T-helper 2 cell treated with Interferon-gamma antibody and Interleukin-4, amounts not matched to agents 100 ng/mL and 5 ng/mL, for 36 hours (primary cell): ENCODE measurements at regions not wholly inside any gene's neighbourhood (a gene's known extent, or its start where the extent isn't known, plus 50 kb on each side); places are given as distances from the start of the nearest gene placed in this dataset.
"Not testable (repeated sequence)": the region's sequence is repeated elsewhere in the genome, so short reads cannot be mapped to it uniquely, and the experiment has no call there.

ENCODE experiments used
- intact Hi-C: fragments of 100-400 bp; cut with micrococcal nuclease; formaldehyde crosslinking; loops from one replicate; pipeline ENCODE4 v1.15.1; 2023

DNA sequence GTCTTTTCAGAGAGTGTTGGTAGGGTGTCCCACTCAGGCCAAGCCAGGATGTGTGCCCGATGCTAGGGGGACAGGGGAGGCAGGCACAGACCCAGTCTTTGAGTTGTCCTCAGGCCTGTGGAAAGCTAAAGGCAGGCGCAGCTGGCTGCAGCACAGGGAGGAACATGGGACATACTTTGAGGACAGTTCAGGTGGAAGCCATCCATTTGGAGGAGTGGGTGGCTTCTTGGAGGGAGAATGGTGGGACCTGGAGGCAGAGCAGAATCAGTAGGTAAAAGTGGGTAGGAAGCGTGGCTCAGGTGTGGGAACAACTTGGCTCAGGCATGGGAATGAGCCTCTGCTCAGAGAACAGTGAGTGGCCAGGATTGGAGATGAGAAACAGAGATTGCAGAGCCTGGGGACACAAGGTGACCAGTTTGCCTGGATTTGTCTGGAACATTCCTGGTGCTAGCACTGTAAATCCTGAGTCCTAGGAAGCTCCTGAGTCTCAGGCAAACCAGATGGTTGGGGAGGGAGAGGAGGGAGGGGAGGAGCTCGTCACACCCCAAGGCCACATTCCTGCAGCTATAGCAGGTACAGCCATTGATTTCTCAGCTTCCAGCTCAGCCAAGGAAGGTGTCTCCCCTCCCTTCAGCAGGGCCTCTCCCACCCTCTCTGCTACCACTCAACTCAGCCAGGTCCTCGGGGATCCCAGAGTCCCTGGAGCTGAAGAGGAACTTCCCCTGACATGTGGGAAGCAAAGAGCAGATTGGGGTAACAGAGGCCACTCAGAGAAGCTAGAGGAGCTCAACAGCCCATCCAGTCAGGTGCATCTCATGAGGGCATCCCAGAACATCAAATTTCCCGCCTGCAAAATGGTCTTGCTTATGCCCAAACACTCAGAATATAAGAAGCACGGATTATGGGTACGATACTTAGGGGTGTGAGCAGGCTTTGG is 65.2 kb upstream of the TINAGL1 start:
- intact Hi-C loops: no loop called here

DNA sequence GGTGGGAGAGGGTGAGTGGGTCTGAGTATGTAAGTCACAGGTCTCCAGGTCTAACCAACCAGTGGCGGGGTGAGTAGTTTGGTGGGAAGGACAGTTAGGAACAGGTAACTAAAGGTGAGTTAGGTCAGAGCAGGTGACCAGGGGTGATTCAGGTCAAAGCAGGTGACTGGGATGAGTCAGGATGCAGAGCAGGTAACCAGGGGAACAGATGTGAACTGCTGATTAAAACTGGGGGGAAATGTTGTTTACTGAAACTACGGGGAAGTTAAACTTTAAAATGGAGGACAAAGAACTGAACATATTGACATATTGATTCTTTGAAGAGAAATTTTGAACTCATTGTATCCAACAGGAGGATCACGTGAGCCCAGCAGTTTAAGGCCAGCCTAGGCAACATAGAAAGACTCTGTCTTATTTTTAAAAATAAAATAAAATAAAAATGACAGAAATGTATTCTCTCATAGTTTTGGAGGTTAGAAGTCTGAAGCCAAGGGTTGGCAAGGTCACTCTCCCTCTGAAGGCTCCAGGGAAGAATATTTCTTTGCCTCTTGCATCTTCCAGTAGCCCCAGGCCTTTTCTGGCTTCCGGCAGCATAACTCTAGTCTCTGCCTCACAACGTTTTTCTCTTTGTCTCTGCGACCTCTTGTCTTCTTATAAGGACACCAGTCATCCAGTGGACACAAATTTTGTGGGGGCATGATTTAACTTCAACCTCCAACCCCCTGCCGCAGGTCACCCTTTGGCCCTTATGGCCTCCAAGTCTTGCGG is 64.3 kb upstream of the TINAGL1 start:
- intact Hi-C loops: no loop called here

DNA sequence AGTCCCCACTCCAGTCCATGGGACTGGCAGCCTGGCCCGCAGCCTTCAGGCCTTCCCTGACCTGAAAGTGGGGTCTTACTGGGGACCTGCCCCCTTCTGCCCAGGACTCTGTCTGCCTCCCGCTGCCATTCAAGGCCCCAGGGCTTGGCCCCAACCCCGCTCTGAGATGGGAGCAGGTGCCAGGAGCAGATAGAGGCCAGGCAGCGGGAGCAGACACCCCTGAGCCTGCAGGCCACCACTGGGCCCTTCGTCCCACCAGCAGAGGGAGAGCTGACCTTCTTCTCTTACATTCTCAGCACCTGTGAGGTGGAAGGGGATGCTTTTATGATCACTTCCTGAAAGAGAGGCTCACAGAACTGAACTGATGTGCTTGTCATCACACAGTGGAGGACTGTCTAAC is 62.2 kb upstream of the TINAGL1 start:
- intact Hi-C loops: no loop called here

- intact Hi-C loops: no loop called here
These were observed 61.1 kb upstream of the TINAGL1 start for GRCh38 chr1:31515056-31515775.

DNA sequence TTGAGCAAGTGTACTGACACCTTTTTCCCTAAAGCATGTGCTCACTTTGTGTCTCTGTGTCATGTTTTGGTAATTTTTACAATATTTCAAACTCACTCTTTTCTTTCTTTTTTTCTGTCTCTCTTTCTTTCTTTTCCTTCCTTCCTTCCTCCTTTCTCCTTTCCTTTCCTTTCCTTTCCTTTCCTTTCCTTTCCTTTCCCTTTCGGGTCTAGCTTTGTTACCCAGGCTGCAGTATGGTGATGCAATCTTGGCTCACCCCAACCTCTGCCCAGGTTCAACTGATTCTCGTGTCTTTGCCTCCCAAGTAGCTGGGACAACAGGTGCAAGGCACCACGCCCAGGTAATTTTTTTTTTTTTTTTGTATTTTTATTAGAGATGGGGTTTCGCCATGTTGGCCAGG is 60.4 kb upstream of the TINAGL1 start:
- intact Hi-C loops: no loop called here

DNA sequence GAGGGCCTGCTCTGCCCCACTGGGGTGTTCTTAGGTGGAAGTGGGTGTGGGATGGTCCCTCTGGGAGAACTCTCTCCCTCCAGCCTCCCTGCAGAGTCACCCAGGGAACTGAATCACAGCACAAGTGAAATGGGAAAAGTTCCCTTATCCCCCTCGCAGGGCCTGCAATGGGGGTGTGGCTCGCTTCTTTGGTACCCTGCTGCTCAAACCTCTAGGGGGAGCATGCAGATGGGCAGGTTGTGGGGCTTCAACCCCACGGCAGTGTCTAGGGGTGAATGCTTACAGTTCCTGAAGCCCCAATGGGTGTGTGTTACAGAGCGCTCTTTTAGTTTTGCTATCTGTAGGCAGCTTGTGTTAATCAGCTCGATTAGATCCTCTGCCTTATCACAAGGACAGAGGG is 59.0 kb upstream of the TINAGL1 start:
- intact Hi-C loops: no loop called here

DNA sequence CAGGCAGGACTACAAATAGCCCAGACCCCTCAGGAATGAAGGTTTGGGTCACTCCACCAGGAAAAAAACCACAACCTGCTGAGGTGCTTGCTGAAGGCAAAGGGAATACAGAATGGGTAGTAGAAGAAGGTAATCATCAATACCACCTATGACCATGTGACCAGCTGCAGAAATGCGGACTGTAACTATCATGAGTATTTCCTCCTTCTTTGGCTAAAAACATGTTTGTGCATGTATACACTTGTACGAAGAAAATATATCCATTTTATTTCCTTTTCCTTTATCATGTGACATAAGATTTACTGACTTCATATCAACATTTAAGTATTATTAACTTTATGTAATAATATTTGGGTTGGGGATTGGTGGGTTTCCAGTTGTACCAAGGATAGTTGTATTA is 58.3 kb upstream of the TINAGL1 start:
- intact Hi-C loops: not testable (repeated sequence)

DNA sequence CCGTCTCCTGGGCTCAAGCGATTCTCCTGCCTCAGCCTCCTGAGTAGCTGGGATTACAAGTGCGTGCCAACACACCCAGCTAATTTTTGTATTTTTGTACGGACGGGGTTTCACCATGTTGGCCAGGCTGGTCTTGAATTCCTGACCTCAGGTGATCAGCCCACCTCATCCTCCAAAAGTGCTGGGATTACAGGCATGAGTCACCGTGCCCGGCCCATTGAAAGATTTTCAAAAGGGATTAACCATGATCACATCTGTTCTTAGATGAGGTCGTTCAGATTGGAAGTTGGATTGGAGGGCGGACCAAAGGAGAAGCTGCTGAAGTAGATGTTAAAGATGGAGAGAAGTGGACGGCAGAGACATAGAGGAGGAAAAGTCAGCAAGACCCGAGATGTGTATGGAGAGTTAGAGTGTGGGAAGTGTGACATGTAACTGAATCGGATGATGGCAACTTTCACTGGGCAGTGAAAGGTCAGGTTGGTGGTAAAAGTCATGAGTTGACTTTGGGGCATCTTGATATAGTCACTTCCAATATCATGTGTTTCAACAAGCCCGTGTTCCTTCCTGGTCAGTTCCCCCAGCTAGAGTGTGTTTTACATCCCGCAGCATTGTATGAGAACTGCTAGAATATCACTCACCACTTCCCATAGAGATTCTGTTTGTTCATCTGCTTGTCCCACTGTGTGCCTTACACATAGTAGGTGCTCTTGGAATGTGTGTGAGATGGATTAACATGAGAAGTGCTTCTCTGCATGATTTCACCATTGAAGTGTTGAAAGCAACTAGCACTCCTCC is 54.4 kb upstream of the TINAGL1 start:
- intact Hi-C loops: no loop called here

DNA sequence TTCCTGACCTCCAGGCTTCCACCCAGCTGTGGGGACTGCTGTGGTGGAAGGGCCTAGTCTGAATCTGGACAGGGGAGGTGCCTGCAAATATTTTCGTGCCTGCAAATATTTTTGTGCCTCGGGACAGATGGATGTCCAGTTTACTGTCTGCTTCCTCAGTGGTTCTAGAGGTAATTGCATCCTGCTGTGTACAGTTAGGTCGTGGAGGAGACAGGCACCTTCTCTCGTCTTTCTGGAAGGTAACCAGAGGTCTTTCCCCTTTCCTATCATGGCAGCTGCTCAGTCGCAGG is 53.8 kb upstream of the TINAGL1 start:
- intact Hi-C loops: no loop called here

- intact Hi-C loops: no loop called here
These were observed 53.3 kb upstream of the TINAGL1 start for GRCh38 chr1:31523012-31523411.

DNA sequence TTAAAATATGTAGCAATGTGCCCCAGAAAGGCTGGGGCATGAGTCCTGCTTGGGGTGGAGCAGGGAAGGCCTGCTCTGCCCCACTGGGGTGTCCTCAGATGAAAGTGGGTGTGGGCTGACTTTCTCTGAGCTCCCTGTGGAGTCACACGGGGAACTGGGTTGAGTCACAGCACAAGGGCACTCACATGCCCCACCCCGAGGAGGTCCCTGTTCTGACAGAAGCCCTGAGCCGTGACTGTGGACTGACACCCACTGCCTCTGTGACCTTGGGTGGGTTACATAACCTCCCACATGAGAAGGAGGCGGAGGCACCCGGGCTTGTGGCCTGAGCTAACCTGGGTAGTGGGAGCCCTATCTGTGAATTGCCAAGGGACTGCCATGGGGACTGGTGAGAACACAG is 52.5 kb upstream of the TINAGL1 start:
- intact Hi-C loops: no loop called here

DNA sequence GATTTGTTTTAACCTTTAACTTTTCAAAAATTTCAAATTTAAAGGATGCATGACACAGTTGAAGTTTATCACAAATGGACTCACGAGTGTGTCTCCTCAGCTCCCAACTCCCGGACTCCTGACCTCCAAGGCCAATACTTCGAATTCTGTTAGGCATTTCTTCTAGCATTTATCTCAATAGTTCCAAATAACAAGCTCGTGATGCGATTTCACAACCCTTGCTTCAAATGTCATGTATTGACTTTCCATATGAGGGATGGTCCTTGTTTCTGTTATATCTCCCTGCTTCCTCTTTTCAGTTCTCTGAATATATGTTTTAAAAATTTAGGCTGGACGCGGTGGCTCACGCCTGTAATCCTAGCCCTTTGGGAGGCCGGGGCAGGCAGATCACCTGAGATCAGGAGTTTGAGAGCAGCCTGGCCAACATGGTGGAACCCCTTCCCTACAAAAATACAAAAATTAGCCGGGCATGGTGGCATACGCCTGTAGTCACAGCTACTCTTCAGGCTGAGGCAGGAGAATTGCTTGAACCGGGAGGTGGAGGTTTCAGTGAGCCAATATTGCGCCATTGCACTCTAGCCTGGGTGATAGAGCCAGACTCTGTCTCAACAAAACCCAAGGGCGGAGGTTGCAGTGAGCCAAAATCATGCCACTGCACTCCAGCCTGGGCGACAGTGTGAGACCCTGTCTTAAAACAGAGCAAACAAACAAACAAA is 52.0 kb upstream of the TINAGL1 start:
- intact Hi-C loops: no loop called here
